Nephron (organoid): ENCODE measurements at regions not wholly inside any gene's neighbourhood (a gene's known extent, or its start where the extent isn't known, plus 50 kb on each side); places are given as distances from the start of the nearest gene placed in this dataset.

ENCODE experiments used
- H3K27ac Mint-ChIP-seq, 3 experiments: 2 replicates each; pipeline ENCODE4 v1.8.0; 2020; ENCODE audit warnings: mixed read lengths in 3 of 3, mild to moderate bottlenecking in 2 of 3, moderate library complexity in 1 of 3
- H3K27me3 Mint-ChIP-seq: 2 replicates; pipeline ENCODE4 v1.8.0; 2021; ENCODE audit warnings: low read depth, mild to moderate bottlenecking, moderate library complexity, mixed read lengths
- H3K36me3 Mint-ChIP-seq: 2 replicates; pipeline ENCODE4 v1.8.0; 2020; ENCODE audit warnings: low read depth, mixed read lengths
- H3K4me1 Mint-ChIP-seq: 2 replicates; pipeline ENCODE4 v1.8.0; 2020; ENCODE audit warnings: mixed read lengths
- H3K4me3 Mint-ChIP-seq, 3 experiments: 2 replicates each; pipeline ENCODE4 v1.8.0; 2020; ENCODE audit warnings: mild to moderate bottlenecking in 3 of 3, mixed read lengths in 3 of 3, moderate library complexity in 2 of 3
- H3K9me3 Mint-ChIP-seq: 2 replicates; pipeline ENCODE4 v1.8.0; 2020; ENCODE audit warnings: mixed read lengths
- TF ChIP-seq, protein P1 (sequence below), 3 experiments: fragments of 200-600 bp; sonication (generic); IDR thresholded peaks; one replicate each; pipeline ENCODE4 v1.5.0; 2021; ENCODE audit warnings: antibody characterized with exemption in 3 of 3; ENCODE audit not compliant: unreplicated experiment in 3 of 3

- no peak overlapping the region for H3K27ac Mint-ChIP-seq
- H3K9me3 Mint-ChIP-seq, result no peaks in the 10 kb centered on the region
These were observed 89.9 kb upstream of the MITF start for GRCh38 chr3:69649120-69650065.

GRCh38 chr3:69648126-69648525 lies 91.1 kb upstream of the MITF start:
- Mint-ChIP-seq H3K36me3 (no peaks in the 10 kb centered on the region), H3K4me3 (no peak overlapping the region), H3K27ac (no peak overlapping the region), H3K9me3 (no peaks in the 10 kb centered on the region), H3K4me1 (peaks cover 4% of the 10 kb centered on the region), H3K27me3 (no peaks in the 10 kb centered on the region)
- TF ChIP-seq, protein P1, sequence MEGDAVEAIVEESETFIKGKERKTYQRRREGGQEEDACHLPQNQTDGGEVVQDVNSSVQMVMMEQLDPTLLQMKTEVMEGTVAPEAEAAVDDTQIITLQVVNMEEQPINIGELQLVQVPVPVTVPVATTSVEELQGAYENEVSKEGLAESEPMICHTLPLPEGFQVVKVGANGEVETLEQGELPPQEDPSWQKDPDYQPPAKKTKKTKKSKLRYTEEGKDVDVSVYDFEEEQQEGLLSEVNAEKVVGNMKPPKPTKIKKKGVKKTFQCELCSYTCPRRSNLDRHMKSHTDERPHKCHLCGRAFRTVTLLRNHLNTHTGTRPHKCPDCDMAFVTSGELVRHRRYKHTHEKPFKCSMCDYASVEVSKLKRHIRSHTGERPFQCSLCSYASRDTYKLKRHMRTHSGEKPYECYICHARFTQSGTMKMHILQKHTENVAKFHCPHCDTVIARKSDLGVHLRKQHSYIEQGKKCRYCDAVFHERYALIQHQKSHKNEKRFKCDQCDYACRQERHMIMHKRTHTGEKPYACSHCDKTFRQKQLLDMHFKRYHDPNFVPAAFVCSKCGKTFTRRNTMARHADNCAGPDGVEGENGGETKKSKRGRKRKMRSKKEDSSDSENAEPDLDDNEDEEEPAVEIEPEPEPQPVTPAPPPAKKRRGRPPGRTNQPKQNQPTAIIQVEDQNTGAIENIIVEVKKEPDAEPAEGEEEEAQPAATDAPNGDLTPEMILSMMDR (IDR thresholded peaks at IDR 0.05; ENCODE audit: unreplicated experiment in 3 of 3), result no peak

More at GRCh38 chr3:69649120-69650065, 89.9 kb upstream of the MITF start:
- no peak overlapping the region for H3K4me3 Mint-ChIP-seq
- TF ChIP-seq, protein P1 (IDR thresholded peaks at IDR 0.05; ENCODE audit: unreplicated experiment in 3 of 3), result no peak
- no peaks in the 10 kb centered on the region for H3K36me3 Mint-ChIP-seq
- no peaks in the 10 kb centered on the region for H3K27me3 Mint-ChIP-seq
- H3K4me1 Mint-ChIP-seq, result peaks cover 4% of the 10 kb centered on the region

DNA sequence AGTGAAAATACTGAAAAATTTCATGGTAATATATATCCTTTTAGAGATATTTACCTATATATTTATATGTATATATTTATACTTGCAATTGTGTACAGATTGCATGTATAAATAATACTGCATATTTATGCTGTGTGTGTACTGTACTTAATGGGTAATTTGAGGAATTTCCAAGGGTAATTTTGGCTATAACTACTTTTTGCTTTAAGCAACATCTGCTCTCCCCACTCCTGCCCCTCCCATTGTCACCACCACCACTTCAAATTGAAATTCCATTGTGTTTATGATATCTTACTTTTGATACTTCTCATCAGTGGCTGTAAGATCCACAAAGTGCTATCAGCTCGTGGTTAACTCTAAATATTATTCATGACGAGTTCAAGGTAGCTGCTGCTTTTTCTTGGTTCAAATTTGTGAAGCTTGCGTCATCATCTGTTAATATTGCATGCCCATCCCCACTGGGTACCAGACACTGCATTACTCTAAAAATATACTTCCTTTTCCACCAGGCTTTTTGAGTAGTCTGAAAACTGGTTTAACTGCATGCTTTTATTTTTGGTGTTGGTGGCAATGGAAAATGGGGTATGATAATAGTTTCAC lies 91.7 kb upstream of the MITF start:
- Mint-ChIP-seq H3K4me3 (no peak overlapping the region), H3K27me3 (no peaks in the 10 kb centered on the region), H3K36me3 (no peaks in the 10 kb centered on the region), H3K4me1 (peaks cover 4% of the 10 kb centered on the region), H3K27ac (no peak overlapping the region), H3K9me3 (no peaks in the 10 kb centered on the region)
- TF ChIP-seq, protein P1 (IDR thresholded peaks at IDR 0.05; ENCODE audit: unreplicated experiment in 3 of 3), result no peak

DNA sequence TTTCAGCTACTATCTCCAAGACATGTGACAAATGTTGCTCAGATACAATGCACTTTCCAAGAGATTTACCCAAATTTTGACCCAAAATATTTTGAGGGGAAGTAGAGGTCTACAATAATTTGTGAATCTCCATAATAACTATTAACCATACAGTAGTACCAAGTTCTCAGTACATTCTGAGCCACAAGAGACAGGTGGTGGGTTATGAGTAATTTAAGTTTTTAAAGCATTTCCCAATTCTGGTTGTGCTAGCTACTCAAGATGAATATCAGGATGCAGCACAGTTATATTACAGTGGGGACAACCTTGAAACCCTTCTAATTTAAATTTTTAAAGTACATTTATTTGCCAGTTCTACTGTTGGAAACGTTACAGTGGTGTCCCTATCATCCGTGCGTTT lies 92.2 kb upstream of the MITF start:
- Mint-ChIP-seq H3K36me3 (no peaks in the 10 kb centered on the region), H3K4me1 (peaks cover 4% of the 10 kb centered on the region), H3K9me3 (no peaks in the 10 kb centered on the region), H3K4me3 (no peak overlapping the region), H3K27ac (no peak overlapping the region), H3K27me3 (no peaks in the 10 kb centered on the region)
- TF ChIP-seq, protein P1 (IDR thresholded peaks at IDR 0.05; ENCODE audit: unreplicated experiment in 3 of 3), result no peak

DNA sequence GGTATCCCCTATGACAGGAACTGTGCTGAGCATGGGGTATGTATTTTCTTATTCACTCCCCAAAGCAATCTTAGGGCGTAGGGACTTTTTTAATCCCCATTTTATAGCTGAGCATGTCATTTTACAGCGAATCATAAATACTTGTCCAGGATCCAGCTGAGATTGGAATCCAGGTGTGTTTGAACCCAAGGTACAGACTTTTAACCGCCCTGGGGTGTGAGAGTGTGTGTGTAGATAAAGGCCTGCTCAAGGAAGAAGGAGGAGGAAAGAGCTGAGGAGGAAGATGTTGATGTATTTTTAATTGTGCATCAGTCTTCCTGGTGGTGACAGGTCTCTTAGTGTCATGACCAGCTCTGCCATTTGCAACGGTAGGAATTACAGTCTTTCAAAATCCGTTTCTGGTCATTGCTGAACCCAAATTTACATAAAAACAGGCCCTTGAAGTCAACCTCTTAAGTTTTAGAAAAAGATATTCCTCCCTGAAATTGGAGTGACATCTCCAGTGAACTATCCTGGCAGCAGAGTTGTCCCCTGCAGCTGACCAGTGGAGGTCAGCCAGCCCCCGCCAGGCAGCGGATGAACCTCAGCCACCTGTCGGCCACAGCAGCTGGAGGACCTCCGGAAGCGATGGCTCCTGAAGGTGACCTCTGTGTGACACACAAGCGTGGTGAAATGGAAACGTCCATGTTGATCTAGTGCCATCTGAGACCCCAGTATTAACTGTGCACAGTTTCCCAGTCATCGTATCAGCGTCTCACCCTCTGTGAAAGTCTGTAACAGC lies 92.8 kb upstream of the MITF start:
- Mint-ChIP-seq H3K4me3 (no peak overlapping the region), H3K4me1 (peaks cover 4% of the 10 kb centered on the region), H3K27ac (no peak overlapping the region), H3K36me3 (no peaks in the 10 kb centered on the region), H3K27me3 (no peaks in the 10 kb centered on the region), H3K9me3 (peaks cover 4% of the 10 kb centered on the region)
- TF ChIP-seq, protein P1 (IDR thresholded peaks at IDR 0.05; ENCODE audit: unreplicated experiment in 3 of 3), result no peak
